MCF 10A (cell line): ENCODE measurements at regions not wholly inside any gene's neighbourhood (a gene's known extent, or its start where the extent isn't known, plus 50 kb on each side); places are given as distances from the start of the nearest gene placed in this dataset.

Source experiments
- BruUV-seq: library from RNA; stranded (reverse); fragments of 400-500 nt; replicated peaks from 2 replicates; lab custom pipeline; 2021; lab: Mats Ljungman, UMichigan
- CTCF ChIA-PET: fragments of 300-600 bp; sonication (Branson Sonifier 250); formaldehyde crosslinking; extraction: SDS; loops from one replicate; lab custom pipeline; 2021; ENCODE audit warnings: antibody characterized with exemption, inconsistent platforms; lab: Yijun Ruan, JAX
- POLR2A ChIA-PET: fragments of 300-600, 350-650 bp; sonication (Branson Sonifier 250); formaldehyde crosslinking; extraction: SDS; loops from one replicate; lab custom pipeline; 2020; ENCODE audit warnings: antibody characterized with exemption, inconsistent platforms; lab: Yijun Ruan, JAX
- DNase-seq: peaks from one replicate; pipeline ENCODE4 v3.0.0-alpha.2; 2018; ENCODE audit not compliant: unreplicated experiment
- H3K27ac Mint-ChIP-seq: one replicate; pipeline ENCODE4 v1.8.0; 2022; ENCODE audit warnings: mild to moderate bottlenecking, low read depth, mixed read lengths; ENCODE audit not compliant: unreplicated experiment
- H3K27me3 Mint-ChIP-seq: one replicate; pipeline ENCODE4 v1.8.0; 2022; ENCODE audit warnings: mixed read lengths; ENCODE audit not compliant: insufficient read depth, unreplicated experiment
- H3K36me3 Mint-ChIP-seq: one replicate; pipeline ENCODE4 v1.8.0; 2022; ENCODE audit warnings: mild to moderate bottlenecking, moderate library complexity, mixed read lengths; ENCODE audit not compliant: insufficient read depth, unreplicated experiment
- H3K4me1 Mint-ChIP-seq: one replicate; pipeline ENCODE4 v1.8.0; 2022; ENCODE audit warnings: mixed read lengths; ENCODE audit not compliant: insufficient read depth, unreplicated experiment
- H3K4me3 Mint-ChIP-seq: one replicate; pipeline ENCODE4 v1.8.0; 2022; ENCODE audit warnings: mild to moderate bottlenecking, moderate library complexity, mixed read lengths; ENCODE audit not compliant: unreplicated experiment
- H3K9me3 Mint-ChIP-seq: one replicate; pipeline ENCODE4 v1.8.0; 2022; ENCODE audit warnings: mixed read lengths; ENCODE audit not compliant: unreplicated experiment
- intact Hi-C: fragments of 100-400 bp; cut with micrococcal nuclease; formaldehyde crosslinking; loops from 2 replicates; pipeline ENCODE4 v1.14.1; 2022
- TF ChIP-seq, protein P1 (sequence below): fragments of 200-600 bp; IDR thresholded peaks from one replicate; pipeline ENCODE4 v1.8.0; 2022; ENCODE audit warnings: antibody characterized with exemption, mild to moderate bottlenecking; ENCODE audit not compliant: unreplicated experiment

- CTCF ChIA-PET = interaction anchor here (0.6 kb wide), 2 partner anchors 203 to 1036 kb away, joined by 3 to 4 read pairs; partner anchors contain the start of gene PNPLA4
- H3K36me3 Mint-ChIP-seq = no peaks in the 10 kb centered on the region
- TF ChIP-seq, protein P1, sequence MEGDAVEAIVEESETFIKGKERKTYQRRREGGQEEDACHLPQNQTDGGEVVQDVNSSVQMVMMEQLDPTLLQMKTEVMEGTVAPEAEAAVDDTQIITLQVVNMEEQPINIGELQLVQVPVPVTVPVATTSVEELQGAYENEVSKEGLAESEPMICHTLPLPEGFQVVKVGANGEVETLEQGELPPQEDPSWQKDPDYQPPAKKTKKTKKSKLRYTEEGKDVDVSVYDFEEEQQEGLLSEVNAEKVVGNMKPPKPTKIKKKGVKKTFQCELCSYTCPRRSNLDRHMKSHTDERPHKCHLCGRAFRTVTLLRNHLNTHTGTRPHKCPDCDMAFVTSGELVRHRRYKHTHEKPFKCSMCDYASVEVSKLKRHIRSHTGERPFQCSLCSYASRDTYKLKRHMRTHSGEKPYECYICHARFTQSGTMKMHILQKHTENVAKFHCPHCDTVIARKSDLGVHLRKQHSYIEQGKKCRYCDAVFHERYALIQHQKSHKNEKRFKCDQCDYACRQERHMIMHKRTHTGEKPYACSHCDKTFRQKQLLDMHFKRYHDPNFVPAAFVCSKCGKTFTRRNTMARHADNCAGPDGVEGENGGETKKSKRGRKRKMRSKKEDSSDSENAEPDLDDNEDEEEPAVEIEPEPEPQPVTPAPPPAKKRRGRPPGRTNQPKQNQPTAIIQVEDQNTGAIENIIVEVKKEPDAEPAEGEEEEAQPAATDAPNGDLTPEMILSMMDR = no peak
- POLR2A ChIA-PET = no interaction called here
- BruUV-seq = no TSS peak
- H3K9me3 Mint-ChIP-seq = peaks cover 29% of the 10 kb centered on the region
- H3K4me3 Mint-ChIP-seq = no peak overlapping the region
- no peaks in the 10 kb centered on the region for H3K4me1 Mint-ChIP-seq
- no peak for DNase-seq
- no peak overlapping the region for H3K27ac Mint-ChIP-seq
- intact Hi-C loops = no loop called here
- no peaks in the 10 kb centered on the region for H3K27me3 Mint-ChIP-seq
Observed at GRCh38 chrX:6891404-6891803, 256.1 kb upstream of the STS start.

GRCh38 chrX:6890544-6891261 is 256.8 kb upstream of the STS start:
- ChIA-PET POLR2A (no interaction called here), CTCF (interaction anchor here (0.6 kb wide), 2 partner anchors 203 to 1037 kb away, joined by 3 to 4 read pairs; partner anchors contain the start of gene PNPLA4)
- TF ChIP-seq, protein P1 = no peak
- H3K27ac Mint-ChIP-seq = no peak overlapping the region
- peaks cover 29% of the 10 kb centered on the region for H3K9me3 Mint-ChIP-seq
- H3K4me3 Mint-ChIP-seq = no peak overlapping the region
- no peaks in the 10 kb centered on the region for H3K36me3 Mint-ChIP-seq
- no peaks in the 10 kb centered on the region for H3K4me1 Mint-ChIP-seq
- intact Hi-C loops = no loop called here
- no peak for DNase-seq
- no peaks in the 10 kb centered on the region for H3K27me3 Mint-ChIP-seq
- BruUV-seq = no TSS peak

- no TSS peak for BruUV-seq
- intact Hi-C loops = no loop called here
- TF ChIP-seq, protein P1 = no peak
- Mint-ChIP-seq H3K27ac (no peak overlapping the region), H3K4me3 (no peak overlapping the region), H3K9me3 (peaks cover 28% of the 10 kb centered on the region), H3K36me3 (no peaks in the 10 kb centered on the region), H3K4me1 (no peaks in the 10 kb centered on the region), H3K27me3 (no peaks in the 10 kb centered on the region)
- no peak for DNase-seq
- POLR2A ChIA-PET = no interaction called here
- CTCF ChIA-PET = no interaction called here
Observed at GRCh38 chrX:6885909-6886308, 261.6 kb upstream of the STS start.

GRCh38 chrX:6885396-6885795 is 262.1 kb upstream of the STS start:
- DNase-seq = no peak
- intact Hi-C loops = no loop called here
- Mint-ChIP-seq H3K27me3 (no peaks in the 10 kb centered on the region), H3K27ac (no peak overlapping the region), H3K9me3 (peaks cover 31% of the 10 kb centered on the region), H3K36me3 (no peaks in the 10 kb centered on the region), H3K4me3 (no peak overlapping the region), H3K4me1 (no peaks in the 10 kb centered on the region)
- TF ChIP-seq, protein P1 = no peak
- BruUV-seq = no TSS peak
- CTCF ChIA-PET = no interaction called here
- POLR2A ChIA-PET = no interaction called here
